Type B pancreatic cell (in vitro differentiated cells): ENCODE measurements at regions not wholly inside any gene's neighbourhood (a gene's known extent, or its start where the extent isn't known, plus 50 kb on each side); places are given as distances from the start of the nearest gene placed in this dataset.
"Not testable (repeated sequence)": the region's sequence is repeated elsewhere in the genome, so short reads cannot be mapped to it uniquely, and the experiment has no call there.

Source experiments
- DNase-seq: peaks from one replicate; pipeline ENCODE4 v3.0.0; 2021; ENCODE audit warnings: mixed read lengths; ENCODE audit not compliant: unreplicated experiment; ENCODE audit errors: extremely low spot score
- H3K27ac Mint-ChIP-seq: 2 replicates; pipeline ENCODE4 v1.8.0; 2021; ENCODE audit warnings: mild to moderate bottlenecking, mixed read lengths
- H3K27me3 Mint-ChIP-seq: 2 replicates; pipeline ENCODE4 v1.8.0; 2021; ENCODE audit warnings: mixed read lengths
- H3K36me3 Mint-ChIP-seq: 2 replicates; pipeline ENCODE4 v1.8.0; 2021; ENCODE audit warnings: mixed read lengths
- H3K4me1 Mint-ChIP-seq: one replicate; pipeline ENCODE4 v1.8.0; 2021; ENCODE audit warnings: mixed read lengths; ENCODE audit not compliant: unreplicated experiment
- H3K4me3 Mint-ChIP-seq: 2 replicates; pipeline ENCODE4 v1.8.0; 2021; ENCODE audit warnings: mild to moderate bottlenecking, mixed read lengths
- H3K9me3 Mint-ChIP-seq: 2 replicates; pipeline ENCODE4 v1.8.0; 2021; ENCODE audit warnings: mixed read lengths
- CTCF ChIP-seq: fragments of 200-600 bp; sonication (generic); conservative IDR thresholded peaks from 2 replicates; pipeline ENCODE4 v1.5.0; 2021; ENCODE audit warnings: antibody characterized with exemption, mild to moderate bottlenecking

GRCh38 chr2:198611201-198611600, 806.8 kb downstream of the PLCL1 start:
- Mint-ChIP-seq H3K36me3 (no peaks in the 10 kb centered on the region), H3K27ac (no peak overlapping the region), H3K27me3 (peaks cover 6% of the 10 kb centered on the region), H3K4me1 (no peaks in the 10 kb centered on the region), H3K9me3 (no peaks in the 10 kb centered on the region), H3K4me3 (no peak overlapping the region)
- no peak for TF ChIP-seq CTCF
- DNase-seq, result no peak

- Mint-ChIP-seq H3K27me3 (no peaks in the 10 kb centered on the region), H3K9me3 (peaks cover 5% of the 10 kb centered on the region), H3K4me1 (no peaks in the 10 kb centered on the region), H3K36me3 (no peaks in the 10 kb centered on the region), H3K27ac (no peak overlapping the region), H3K4me3 (no peak overlapping the region)
- no peak for DNase-seq
- TF ChIP-seq CTCF, result no peak
Measured at GRCh38 chr2:198604599-198604998, 800.2 kb downstream of the PLCL1 start.

DNA sequence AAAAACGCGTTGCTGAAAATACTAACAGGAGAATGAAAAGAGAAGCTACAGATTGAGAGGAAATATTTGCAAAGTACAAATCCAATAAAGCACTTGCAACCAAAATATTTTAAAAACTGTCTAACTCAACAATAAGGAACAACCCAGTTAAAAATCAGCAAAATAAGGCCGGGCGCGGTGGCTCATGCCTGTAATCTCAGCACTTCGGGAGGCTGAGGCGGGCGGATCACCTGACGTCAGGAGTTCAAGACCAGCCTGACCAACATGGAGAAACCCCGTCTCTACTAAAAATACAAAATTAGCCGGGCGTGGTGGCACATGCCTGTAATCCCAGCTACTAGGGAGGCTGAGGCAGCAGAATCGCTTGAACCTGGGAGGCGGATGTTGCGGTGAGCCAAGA, 798.6 kb downstream of the PLCL1 start:
- not testable (repeated sequence) for H3K27ac Mint-ChIP-seq, DNase-seq, H3K4me1 Mint-ChIP-seq, H3K27me3 Mint-ChIP-seq, H3K9me3 Mint-ChIP-seq, H3K4me3 Mint-ChIP-seq, H3K36me3 Mint-ChIP-seq

GRCh38 chr2:198597648-198598047, 793.3 kb downstream of the PLCL1 start:
- no peak for TF ChIP-seq CTCF
- Mint-ChIP-seq H3K36me3 (no peaks in the 10 kb centered on the region), H3K4me3 (no peak overlapping the region), H3K27me3 (no peaks in the 10 kb centered on the region), H3K4me1 (no peaks in the 10 kb centered on the region), H3K9me3 (no peaks in the 10 kb centered on the region), H3K27ac (no peak overlapping the region)
- DNase-seq, result no peak

DNA sequence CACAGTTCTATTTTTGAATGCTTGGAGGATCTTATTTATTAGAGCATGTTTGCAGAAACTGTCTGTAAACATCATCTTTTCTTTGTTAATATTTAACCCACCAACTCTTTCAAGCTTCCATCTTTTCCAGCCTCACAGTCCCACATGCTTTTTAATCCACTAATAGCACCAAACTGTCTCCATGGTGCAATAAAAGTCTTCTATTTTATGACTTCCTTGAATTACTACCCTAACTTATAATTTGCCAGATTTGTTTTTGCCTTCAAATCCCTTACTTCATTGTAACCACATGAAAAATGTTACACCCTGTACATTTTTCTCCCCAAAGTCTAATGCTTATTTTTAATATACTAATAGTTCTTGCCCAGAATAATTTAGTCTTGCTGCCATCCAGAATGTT, 792.6 kb downstream of the PLCL1 start:
- Mint-ChIP-seq H3K27me3 (no peaks in the 10 kb centered on the region), H3K36me3 (no peaks in the 10 kb centered on the region), H3K27ac (no peak overlapping the region), H3K4me1 (no peaks in the 10 kb centered on the region), H3K9me3 (no peaks in the 10 kb centered on the region), H3K4me3 (no peak overlapping the region)
- DNase-seq, result no peak
- TF ChIP-seq CTCF, result no peak

- Mint-ChIP-seq H3K4me1 (no peaks in the 10 kb centered on the region), H3K27ac (no peak overlapping the region), H3K4me3 (no peak overlapping the region), H3K9me3 (no peaks in the 10 kb centered on the region), H3K36me3 (no peaks in the 10 kb centered on the region), H3K27me3 (no peaks in the 10 kb centered on the region)
- no peak for TF ChIP-seq CTCF
- DNase-seq, result no peak
Measured at GRCh38 chr2:198595721-198596120, 791.3 kb downstream of the PLCL1 start.
